ENCODE measurements at regions not wholly inside any gene's neighbourhood (a gene's known extent, or its start where the extent isn't known, plus 50 kb on each side); places are given as distances from the start of the nearest gene placed in this dataset.

GRCh38 chr1:82121421-82121820 is 320.7 kb downstream of the ADGRL2 start:
- Mint-ChIP-seq H3K4me1 (ENCODE audit: unreplicated experiment) (no peaks in the 10 kb centered on the region), H3K4me3 (ENCODE audit: unreplicated experiment) (no peak overlapping the region), H3K36me3 (ENCODE audit: unreplicated experiment) (no peaks in the 10 kb centered on the region), H3K9me3 (ENCODE audit: unreplicated experiment) (no peaks in the 10 kb centered on the region), H3K27ac (ENCODE audit: unreplicated experiment) (no peak overlapping the region), H3K27me3 (ENCODE audit: unreplicated experiment) (no peaks in the 10 kb centered on the region)
- no peak for DNase-seq (ENCODE audit: extremely low spot score, unreplicated experiment)
- TF ChIP-seq CTCF (IDR thresholded peaks at IDR 0.05) = no peak

- peaks cover 5% of the 10 kb centered on the region for H3K4me1 Mint-ChIP-seq (ENCODE audit: unreplicated experiment)
- H3K9me3 Mint-ChIP-seq (ENCODE audit: unreplicated experiment) = no peaks in the 10 kb centered on the region
- H3K4me3 Mint-ChIP-seq (ENCODE audit: unreplicated experiment) = no peak overlapping the region
- TF ChIP-seq CTCF (IDR thresholded peaks at IDR 0.05) = no peak
- no peak for DNase-seq (ENCODE audit: extremely low spot score, unreplicated experiment)
- H3K27ac Mint-ChIP-seq (ENCODE audit: unreplicated experiment) = no peak overlapping the region
- H3K27me3 Mint-ChIP-seq (ENCODE audit: unreplicated experiment) = no peaks in the 10 kb centered on the region
- H3K36me3 Mint-ChIP-seq (ENCODE audit: unreplicated experiment) = no peaks in the 10 kb centered on the region
Measured at GRCh38 chr1:82116105-82116504, 315.4 kb downstream of the ADGRL2 start.

- H3K27me3 Mint-ChIP-seq (ENCODE audit: unreplicated experiment) = no peaks in the 10 kb centered on the region
- H3K4me1 Mint-ChIP-seq (ENCODE audit: unreplicated experiment) = peaks cover 17% of the 10 kb centered on the region
- no peak overlapping the region for H3K27ac Mint-ChIP-seq (ENCODE audit: unreplicated experiment)
- H3K9me3 Mint-ChIP-seq (ENCODE audit: unreplicated experiment) = no peaks in the 10 kb centered on the region
- DNase-seq (ENCODE audit: extremely low spot score, unreplicated experiment) = no peak
- no peaks in the 10 kb centered on the region for H3K36me3 Mint-ChIP-seq (ENCODE audit: unreplicated experiment)
- TF ChIP-seq CTCF (IDR thresholded peaks at IDR 0.05) = no peak
- H3K4me3 Mint-ChIP-seq (ENCODE audit: unreplicated experiment) = no peak overlapping the region
Measured at GRCh38 chr1:82114887-82115286, 314.2 kb downstream of the ADGRL2 start.

- H3K36me3 Mint-ChIP-seq (ENCODE audit: unreplicated experiment) = no peaks in the 10 kb centered on the region
- DNase-seq (ENCODE audit: extremely low spot score, unreplicated experiment) = no peak
- peaks cover 26% of the 10 kb centered on the region for H3K4me1 Mint-ChIP-seq (ENCODE audit: unreplicated experiment)
- no peaks in the 10 kb centered on the region for H3K9me3 Mint-ChIP-seq (ENCODE audit: unreplicated experiment)
- H3K4me3 Mint-ChIP-seq (ENCODE audit: unreplicated experiment) = no peak overlapping the region
- H3K27ac Mint-ChIP-seq (ENCODE audit: unreplicated experiment) = peak overlapping the region; percentile 1
- TF ChIP-seq CTCF (IDR thresholded peaks at IDR 0.05) = no peak
- H3K27me3 Mint-ChIP-seq (ENCODE audit: unreplicated experiment) = no peaks in the 10 kb centered on the region
Measured at GRCh38 chr1:82110366-82111254, 309.9 kb downstream of the ADGRL2 start.

GRCh38 chr1:82108843-82109242 is 308.1 kb downstream of the ADGRL2 start:
- no peaks in the 10 kb centered on the region for H3K27me3 Mint-ChIP-seq (ENCODE audit: unreplicated experiment)
- peaks cover 7% of the 10 kb centered on the region for H3K9me3 Mint-ChIP-seq (ENCODE audit: unreplicated experiment)
- TF ChIP-seq CTCF (IDR thresholded peaks at IDR 0.05) = no peak
- no peak overlapping the region for H3K27ac Mint-ChIP-seq (ENCODE audit: unreplicated experiment)
- H3K4me1 Mint-ChIP-seq (ENCODE audit: unreplicated experiment) = peaks cover 26% of the 10 kb centered on the region
- no peak for DNase-seq (ENCODE audit: extremely low spot score, unreplicated experiment)
- H3K36me3 Mint-ChIP-seq (ENCODE audit: unreplicated experiment) = no peaks in the 10 kb centered on the region
- H3K4me3 Mint-ChIP-seq (ENCODE audit: unreplicated experiment) = no peak overlapping the region

Data from osteocyte (in vitro differentiated cells).